ENCODE measurements at regions not wholly inside any gene's neighbourhood (a gene's known extent, or its start where the extent isn't known, plus 50 kb on each side); places are given as distances from the start of the nearest gene placed in this dataset.

DNA sequence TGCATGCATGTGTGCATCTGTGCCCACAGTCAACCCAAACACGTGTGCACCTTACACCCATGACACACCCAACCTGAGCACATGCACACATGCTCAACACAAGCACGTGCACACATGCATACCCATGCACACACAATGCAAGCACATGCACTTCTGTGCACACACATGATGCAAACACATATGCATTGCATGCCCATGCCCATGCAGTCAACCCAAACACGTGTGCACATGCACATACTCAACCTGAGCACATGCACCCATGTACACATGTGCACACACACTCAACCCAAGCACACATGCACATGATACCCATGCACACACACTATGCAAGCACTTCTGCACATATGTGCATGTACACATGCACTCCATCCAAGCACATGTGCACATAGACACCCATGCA lies 84.5 kb upstream of the FAM20C start:
- H3K27me3 Mint-ChIP-seq = peaks cover 17 to 19% of the 10 kb centered on the region in 2 donors
- peaks cover 3 to 36% (median 18%) of the 10 kb centered on the region in 8 donors for H3K9me3 Mint-ChIP-seq
- Histone ChIP-seq H3K27ac (ENCODE audit: low read depth, low read length) (no peak overlapping the region), H3K4me3 (ENCODE audit: low read length in 2 of 2) (no peak overlapping the region), H3K4me1 (ENCODE audit: insufficient read depth, low read length) (peaks cover 8% of the 10 kb centered on the region), H3K9me3 (ENCODE audit: control insufficient read depth in 1 of 2, low read length in 2 of 2) (no peaks in the 10 kb centered on the region), H3K36me3 (ENCODE audit: insufficient read depth, low read length) (no peaks in the 10 kb centered on the region), H3K27me3 (ENCODE audit: insufficient read depth, low read length) (no peaks in the 10 kb centered on the region)
- intact Hi-C loops (cut with micrococcal nuclease) = no loop called here
- ChIA-PET POLR2A (ENCODE audit: partially characterized antibody) (no interaction called here), CTCF (ENCODE audit: partially characterized antibody) (no interaction called here)
- no peak for DNase-seq
- H3K27ac Mint-ChIP-seq = no peak overlapping the region
- H3K4me3 Mint-ChIP-seq = no peak overlapping the region
- H3K36me3 Mint-ChIP-seq = peaks cover 0 to 6% of the 10 kb centered on the region in 2 donors
- H3K4me1 Mint-ChIP-seq = peaks cover 4 to 16% (median 7%) of the 10 kb centered on the region in 4 donors

DNA sequence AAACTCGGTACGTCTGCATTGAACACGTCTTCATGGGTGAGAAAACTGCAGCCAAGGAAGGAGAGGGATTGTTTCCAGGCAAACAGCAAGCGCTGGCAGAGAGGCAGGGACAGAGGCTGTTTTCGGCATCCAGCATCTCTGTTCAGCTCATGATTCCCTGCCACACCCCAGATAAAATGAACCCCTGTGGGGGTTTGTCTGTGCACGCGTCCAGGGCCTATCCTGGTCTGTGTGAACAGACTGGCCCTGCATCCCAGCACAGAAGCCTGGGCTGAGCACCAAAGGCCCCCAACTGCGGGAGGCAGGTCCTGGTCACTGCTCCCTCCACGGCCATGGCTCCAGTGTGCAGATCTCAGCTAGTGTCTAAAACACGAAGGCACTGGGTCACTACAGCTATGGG lies 83.3 kb upstream of the FAM20C start:
- Mint-ChIP-seq H3K36me3 (peaks cover 0 to 7% of the 10 kb centered on the region in 2 donors), H3K4me3 (no peak overlapping the region), H3K4me1 (peaks cover 4 to 13% (median 5%) of the 10 kb centered on the region in 4 donors), H3K27me3 (peaks cover 19 to 29% of the 10 kb centered on the region in 2 donors), H3K9me3 (peaks cover 3 to 46% (median 28%) of the 10 kb centered on the region in 8 donors), H3K27ac (no peak overlapping the region)
- ChIA-PET POLR2A (ENCODE audit: partially characterized antibody) (no interaction called here), CTCF (ENCODE audit: partially characterized antibody) (no interaction called here)
- intact Hi-C loops (cut with micrococcal nuclease) = no loop called here
- H3K4me1 ChIP-seq (ENCODE audit: insufficient read depth, low read length) = peaks cover 7% of the 10 kb centered on the region
- no peak for DNase-seq
- H3K36me3 ChIP-seq (ENCODE audit: insufficient read depth, low read length) = no peaks in the 10 kb centered on the region
- H3K27ac ChIP-seq (ENCODE audit: low read depth, low read length) = no peak overlapping the region
- no peak overlapping the region for H3K4me3 ChIP-seq (ENCODE audit: low read length in 2 of 2)
- H3K9me3 ChIP-seq (ENCODE audit: control insufficient read depth in 1 of 2, low read length in 2 of 2) = no peaks in the 10 kb centered on the region
- H3K27me3 ChIP-seq (ENCODE audit: insufficient read depth, low read length) = no peaks in the 10 kb centered on the region

DNA sequence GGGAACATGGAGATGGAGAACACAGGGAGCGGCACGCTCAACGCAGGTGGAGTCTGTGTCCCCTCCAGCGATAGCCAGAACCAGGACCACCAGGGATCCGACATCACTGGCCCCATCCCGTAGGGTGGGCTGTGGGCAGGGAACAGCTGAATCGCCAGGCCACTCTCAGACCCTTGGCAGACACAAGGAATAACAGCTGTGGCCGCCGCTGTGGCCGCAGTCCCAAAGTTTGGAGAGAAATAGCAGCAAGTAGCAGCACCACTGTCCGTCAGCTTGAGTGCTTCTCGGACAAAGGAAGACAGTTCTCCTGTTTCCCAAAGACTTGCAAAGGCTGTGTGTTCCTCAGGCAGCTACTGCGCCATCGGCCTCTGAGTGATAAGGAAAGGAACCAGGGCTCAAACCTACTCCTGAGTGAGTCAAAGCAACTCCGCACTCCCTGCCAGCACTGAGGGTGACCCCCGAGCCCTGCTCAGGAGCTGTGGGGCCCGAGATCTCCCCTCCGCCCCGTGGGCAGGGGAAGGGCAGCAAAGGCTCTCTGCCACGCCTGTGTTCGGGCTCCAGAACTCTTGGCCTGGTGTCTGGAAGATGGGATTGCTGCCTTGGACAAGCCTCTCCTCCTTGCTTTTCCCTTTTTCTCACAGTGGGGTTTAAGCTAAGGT lies 82.3 kb upstream of the FAM20C start:
- H3K9me3 ChIP-seq (ENCODE audit: control insufficient read depth in 1 of 2, low read length in 2 of 2) = no peaks in the 10 kb centered on the region
- H3K36me3 Mint-ChIP-seq = peaks cover 0 to 7% of the 10 kb centered on the region in 2 donors
- CTCF ChIA-PET (ENCODE audit: partially characterized antibody) = no interaction called here
- peaks cover 23 to 35% of the 10 kb centered on the region in 2 donors for H3K27me3 Mint-ChIP-seq
- POLR2A ChIA-PET (ENCODE audit: partially characterized antibody) = no interaction called here
- intact Hi-C loops (cut with micrococcal nuclease) = no loop called here
- H3K36me3 ChIP-seq (ENCODE audit: insufficient read depth, low read length) = no peaks in the 10 kb centered on the region
- no peak overlapping the region for H3K27ac ChIP-seq (ENCODE audit: low read depth, low read length)
- no peaks in the 10 kb centered on the region for H3K27me3 ChIP-seq (ENCODE audit: insufficient read depth, low read length)
- H3K4me1 ChIP-seq (ENCODE audit: insufficient read depth, low read length) = no peaks in the 10 kb centered on the region
- DNase-seq = no peak
- no peak overlapping the region for H3K4me3 Mint-ChIP-seq
- no peak overlapping the region for H3K4me3 ChIP-seq (ENCODE audit: low read length in 2 of 2)
- no peak overlapping the region for H3K27ac Mint-ChIP-seq
- peaks cover 7 to 46% (median 30%) of the 10 kb centered on the region in 8 donors for H3K9me3 Mint-ChIP-seq
- H3K4me1 Mint-ChIP-seq = peaks cover 0 to 5% (median 0%) of the 10 kb centered on the region in 4 donors

DNA sequence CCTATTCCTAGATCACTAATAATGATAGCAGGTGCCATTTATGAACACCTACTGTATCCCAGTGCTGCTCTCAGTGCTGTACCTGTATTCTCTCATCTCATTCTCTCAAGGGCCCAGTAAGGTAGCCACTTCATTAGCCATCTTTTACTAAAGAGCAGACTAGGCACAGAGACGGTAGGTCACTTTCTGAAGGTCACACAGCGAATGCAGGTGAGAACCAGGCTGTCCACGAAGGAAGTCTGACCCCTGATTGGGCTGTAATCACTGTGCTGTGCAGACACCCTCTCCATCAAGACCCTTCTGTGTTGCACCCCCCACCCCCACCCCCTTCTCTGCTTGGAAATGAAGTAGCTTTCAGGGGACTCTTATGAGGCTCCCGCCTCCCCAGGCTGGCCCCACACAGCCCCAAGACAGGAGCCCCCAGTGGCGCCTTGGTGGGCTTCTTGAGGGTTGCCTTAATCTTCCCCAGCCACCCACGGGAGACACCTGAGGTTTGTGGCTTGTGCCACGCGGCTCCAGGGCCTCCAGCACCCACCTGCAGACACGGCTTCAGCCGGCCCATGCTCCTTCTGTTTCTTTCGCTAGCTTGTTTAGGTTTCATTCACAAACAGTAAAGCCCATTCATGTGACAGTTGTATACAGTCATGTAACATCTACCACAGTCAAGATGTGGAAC lies 81.7 kb upstream of the FAM20C start:
- Histone ChIP-seq H3K27ac (ENCODE audit: low read depth, low read length) (no peak overlapping the region), H3K4me3 (ENCODE audit: low read length in 2 of 2) (no peak overlapping the region), H3K27me3 (ENCODE audit: insufficient read depth, low read length) (no peaks in the 10 kb centered on the region), H3K9me3 (ENCODE audit: control insufficient read depth in 1 of 2, low read length in 2 of 2) (no peaks in the 10 kb centered on the region), H3K4me1 (ENCODE audit: insufficient read depth, low read length) (no peaks in the 10 kb centered on the region), H3K36me3 (ENCODE audit: insufficient read depth, low read length) (no peaks in the 10 kb centered on the region)
- Mint-ChIP-seq H3K4me1 (no peaks in the 10 kb centered on the region), H3K27ac (no peak overlapping the region), H3K9me3 (peaks cover 7 to 45% (median 32%) of the 10 kb centered on the region in 8 donors), H3K4me3 (no peak overlapping the region), H3K27me3 (peaks cover 28 to 35% of the 10 kb centered on the region in 2 donors), H3K36me3 (peaks cover 0 to 7% of the 10 kb centered on the region in 2 donors)
- POLR2A ChIA-PET (ENCODE audit: partially characterized antibody) = no interaction called here
- DNase-seq = no peak
- intact Hi-C loops (cut with micrococcal nuclease) = no loop called here
- CTCF ChIA-PET (ENCODE audit: partially characterized antibody) = no interaction called here

DNA sequence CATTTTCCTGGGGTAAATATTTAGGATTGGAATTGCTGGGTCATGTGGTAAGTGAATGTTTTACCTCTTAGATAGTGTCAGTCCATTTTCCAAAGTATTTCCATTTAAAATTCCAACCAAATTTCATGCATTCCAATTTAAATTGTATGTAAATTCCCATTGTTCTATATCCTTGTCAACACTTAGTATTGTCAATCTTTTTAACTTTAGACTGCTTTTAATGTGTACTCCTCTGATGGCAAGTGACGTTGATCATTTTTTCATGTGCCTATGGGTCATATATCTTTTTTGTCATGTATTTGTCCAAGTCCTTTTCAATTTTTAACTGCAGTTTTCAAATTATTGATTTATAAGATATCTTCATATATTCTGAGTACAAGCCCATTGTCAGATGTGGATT lies 80.8 kb upstream of the FAM20C start:
- intact Hi-C loops (cut with micrococcal nuclease) = no loop called here
- H3K9me3 ChIP-seq (ENCODE audit: control insufficient read depth in 1 of 2, low read length in 2 of 2) = no peaks in the 10 kb centered on the region

DNA sequence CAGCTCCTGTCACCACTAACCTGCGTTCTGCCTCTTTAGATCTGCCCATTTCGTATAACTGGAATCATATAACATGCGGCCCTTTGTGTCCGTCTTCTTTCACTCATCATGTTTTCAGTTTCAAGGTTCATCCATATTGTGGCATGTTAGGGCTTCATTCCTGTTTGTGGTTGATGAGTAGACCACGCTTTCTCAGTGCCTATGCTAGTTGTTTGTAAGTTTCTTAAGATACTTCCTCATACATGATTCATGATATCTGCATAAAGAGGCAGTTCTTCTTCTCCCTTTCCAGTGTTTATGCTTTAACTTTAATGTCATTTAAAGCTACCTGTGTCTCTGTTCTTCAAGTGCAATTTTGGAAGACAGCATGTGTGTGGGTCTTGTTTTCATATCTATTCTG lies 79.5 kb upstream of the FAM20C start:
- no peaks in the 10 kb centered on the region for H3K4me1 ChIP-seq (ENCODE audit: insufficient read depth, low read length)
- intact Hi-C loops (cut with micrococcal nuclease) = no loop called here
- Mint-ChIP-seq H3K4me3 (no peak overlapping the region), H3K9me3 (peaks cover 7 to 42% (median 32%) of the 10 kb centered on the region in 8 donors), H3K27ac (no peak overlapping the region), H3K36me3 (peaks cover 0 to 7% of the 10 kb centered on the region in 2 donors), H3K4me1 (no peaks in the 10 kb centered on the region), H3K27me3 (peaks cover 33 to 41% of the 10 kb centered on the region in 2 donors)
- CTCF ChIA-PET (ENCODE audit: partially characterized antibody) = no interaction called here
- no peak for DNase-seq
- H3K27ac ChIP-seq (ENCODE audit: low read depth, low read length) = no peak overlapping the region
- H3K27me3 ChIP-seq (ENCODE audit: insufficient read depth, low read length) = no peaks in the 10 kb centered on the region
- H3K4me3 ChIP-seq (ENCODE audit: low read length in 2 of 2) = no peak overlapping the region
- no peaks in the 10 kb centered on the region for H3K9me3 ChIP-seq (ENCODE audit: control insufficient read depth in 1 of 2, low read length in 2 of 2)
- POLR2A ChIA-PET (ENCODE audit: partially characterized antibody) = no interaction called here
- no peaks in the 10 kb centered on the region for H3K36me3 ChIP-seq (ENCODE audit: insufficient read depth, low read length)

More for the DNA sequence above, 80.8 kb upstream of the FAM20C start:
- Mint-ChIP-seq H3K27ac (no peak overlapping the region), H3K4me3 (no peak overlapping the region), H3K27me3 (peaks cover 32 to 38% of the 10 kb centered on the region in 2 donors), H3K9me3 (peaks cover 7 to 42% (median 32%) of the 10 kb centered on the region in 8 donors), H3K4me1 (no peaks in the 10 kb centered on the region), H3K36me3 (peaks cover 0 to 7% of the 10 kb centered on the region in 2 donors)
- DNase-seq = no peak
- no peak overlapping the region for H3K4me3 ChIP-seq (ENCODE audit: low read length in 2 of 2)
- CTCF ChIA-PET (ENCODE audit: partially characterized antibody) = no interaction called here
- no peak overlapping the region for H3K27ac ChIP-seq (ENCODE audit: low read depth, low read length)
- no peaks in the 10 kb centered on the region for H3K36me3 ChIP-seq (ENCODE audit: insufficient read depth, low read length)
- no peaks in the 10 kb centered on the region for H3K27me3 ChIP-seq (ENCODE audit: insufficient read depth, low read length)
- POLR2A ChIA-PET (ENCODE audit: partially characterized antibody) = no interaction called here
- no peaks in the 10 kb centered on the region for H3K4me1 ChIP-seq (ENCODE audit: insufficient read depth, low read length)

DNA sequence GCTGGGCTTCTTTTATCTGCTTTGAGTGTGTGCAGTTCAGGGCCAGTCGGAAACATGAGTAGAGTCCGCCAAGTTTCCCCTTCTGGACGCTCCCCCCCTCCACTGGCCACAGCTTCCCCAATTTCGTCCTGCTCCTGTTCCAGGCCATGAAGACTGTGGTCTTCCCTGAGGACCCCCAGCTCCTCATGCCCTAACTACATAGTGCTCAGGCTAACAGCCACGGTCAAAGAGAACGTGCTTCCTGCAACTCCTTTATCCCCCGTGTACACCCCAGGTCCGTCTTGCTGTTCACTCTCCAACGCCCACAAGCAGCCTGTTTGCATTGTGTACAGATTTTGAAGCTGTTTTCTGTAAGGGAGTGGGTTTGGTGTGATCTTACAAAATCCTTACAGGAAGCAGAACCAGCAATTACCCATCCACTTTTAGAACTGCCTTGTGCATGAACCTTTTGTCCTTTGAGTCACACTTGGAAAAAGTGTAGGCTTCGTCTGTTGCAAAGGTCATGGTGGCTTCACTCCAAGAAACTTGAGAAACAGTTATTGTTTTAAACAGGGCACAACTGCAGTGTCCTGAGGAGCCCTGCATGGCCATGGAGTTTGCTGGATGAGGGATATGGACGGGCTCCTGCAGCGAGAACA lies 77.0 kb upstream of the FAM20C start:
- Mint-ChIP-seq H3K27ac (no peak overlapping the region), H3K36me3 (peaks cover 0 to 7% of the 10 kb centered on the region in 2 donors), H3K4me1 (peaks cover 0 to 4% (median under 1%) of the 10 kb centered on the region in 4 donors), H3K27me3 (peaks cover 33 to 48% of the 10 kb centered on the region in 2 donors), H3K4me3 (no peak overlapping the region), H3K9me3 (peaks cover 7 to 42% (median 32%) of the 10 kb centered on the region in 8 donors)
- Histone ChIP-seq H3K27ac (ENCODE audit: low read depth, low read length) (no peak overlapping the region), H3K4me1 (ENCODE audit: insufficient read depth, low read length) (no peaks in the 10 kb centered on the region), H3K9me3 (ENCODE audit: control insufficient read depth in 1 of 2, low read length in 2 of 2) (no peaks in the 10 kb centered on the region), H3K4me3 (ENCODE audit: low read length in 2 of 2) (no peak overlapping the region), H3K27me3 (ENCODE audit: insufficient read depth, low read length) (no peaks in the 10 kb centered on the region), H3K36me3 (ENCODE audit: insufficient read depth, low read length) (no peaks in the 10 kb centered on the region)
- intact Hi-C loops (cut with micrococcal nuclease) = no loop called here
- CTCF ChIA-PET (ENCODE audit: partially characterized antibody) = no interaction called here
- POLR2A ChIA-PET (ENCODE audit: partially characterized antibody) = no interaction called here
- no peak for DNase-seq

Measured in CD4-positive, alpha-beta memory T cell (primary cell).